Fibroblast of skin of back (primary cell): ENCODE measurements at regions not wholly inside any gene's neighbourhood (a gene's known extent, or its start where the extent isn't known, plus 50 kb on each side); places are given as distances from the start of the nearest gene placed in this dataset.
A peak's percentile ranks its signal among the peaks of the same experiment; 100 is the strongest.

Experiments used
- DNase-seq: peaks from one replicate; pipeline ENCODE4 v3.0.0-alpha.2; 2013

DNA sequence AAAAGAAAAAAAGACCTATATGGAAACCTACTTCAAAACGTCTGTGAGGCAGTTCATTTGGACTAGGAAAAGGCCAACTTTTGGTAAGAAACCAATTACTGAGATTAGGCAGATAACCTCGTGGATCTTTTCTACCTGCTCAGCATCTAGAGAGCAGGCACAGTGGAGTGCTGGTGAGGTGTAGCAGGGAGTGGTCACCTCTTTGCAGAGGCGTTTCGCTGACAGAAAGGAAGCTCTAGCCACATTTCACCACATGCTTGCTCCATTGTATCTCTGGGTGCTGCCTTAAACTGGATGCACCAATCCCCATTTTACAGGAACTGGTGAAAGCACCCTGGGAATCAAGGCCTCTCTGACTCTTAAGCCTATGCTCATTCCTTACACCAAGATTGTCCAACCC, 360.5 kb downstream of the LIG4 start:
- no peak for DNase-seq

DNA sequence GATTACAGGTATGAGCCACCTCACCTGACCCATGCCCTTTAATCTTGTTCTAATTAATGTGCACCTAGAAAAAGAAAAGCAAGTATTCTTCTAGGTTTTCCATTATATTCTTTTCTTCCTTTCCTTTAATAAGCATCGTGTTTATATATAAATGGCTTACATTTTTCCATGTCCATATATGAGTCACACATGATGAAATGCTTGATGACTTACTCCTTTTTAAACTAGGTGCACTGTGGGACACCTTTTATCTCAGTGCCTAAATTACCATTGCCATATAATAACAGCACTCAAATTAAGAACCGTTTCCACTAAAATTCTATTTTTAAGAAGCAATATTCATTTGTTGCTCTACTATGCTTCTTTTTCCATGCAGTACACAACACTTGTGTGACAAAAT, 363.3 kb downstream of the LIG4 start:
- DNase-seq: no peak

DNA sequence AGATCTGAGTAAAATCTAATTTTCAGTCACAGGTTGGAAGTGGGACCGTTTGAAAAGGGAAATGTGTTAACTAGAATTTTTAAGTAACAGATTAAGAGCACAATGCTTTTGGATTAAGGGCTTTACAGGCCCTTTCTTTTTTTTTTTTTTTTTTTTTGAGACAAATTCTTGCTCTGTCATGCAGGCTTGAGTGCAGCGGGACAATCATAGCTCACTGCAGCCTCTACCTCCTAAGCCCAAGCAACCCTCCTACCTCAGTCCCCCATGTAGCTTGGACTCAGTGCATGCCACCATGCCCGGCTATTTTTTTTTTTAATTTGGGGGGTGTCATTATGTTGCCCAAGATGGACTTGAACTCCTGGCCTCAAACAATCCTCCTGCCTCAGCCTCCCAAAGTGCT, 363.7 kb downstream of the LIG4 start:
- no peak for DNase-seq

DNA sequence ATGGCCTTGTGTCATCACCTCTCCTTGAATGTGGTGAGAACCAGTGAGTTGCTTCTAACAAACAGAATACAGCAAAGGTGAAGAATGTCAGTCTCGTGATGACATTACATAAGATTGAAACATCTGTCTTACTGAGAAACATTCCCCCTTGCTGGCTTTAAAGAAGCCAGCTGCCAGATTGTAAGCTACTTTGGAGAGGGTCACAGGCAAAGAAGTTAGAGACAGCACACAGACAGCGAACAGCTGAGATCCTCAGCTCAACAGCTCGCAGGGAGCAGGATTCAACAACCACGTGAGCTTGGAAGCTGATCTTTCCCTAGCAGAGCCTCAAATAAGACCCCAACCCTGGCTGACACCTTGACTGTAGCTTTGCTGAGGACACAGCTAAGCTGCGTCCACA, 367.9 kb downstream of the LIG4 start:
- no peak for DNase-seq

DNA sequence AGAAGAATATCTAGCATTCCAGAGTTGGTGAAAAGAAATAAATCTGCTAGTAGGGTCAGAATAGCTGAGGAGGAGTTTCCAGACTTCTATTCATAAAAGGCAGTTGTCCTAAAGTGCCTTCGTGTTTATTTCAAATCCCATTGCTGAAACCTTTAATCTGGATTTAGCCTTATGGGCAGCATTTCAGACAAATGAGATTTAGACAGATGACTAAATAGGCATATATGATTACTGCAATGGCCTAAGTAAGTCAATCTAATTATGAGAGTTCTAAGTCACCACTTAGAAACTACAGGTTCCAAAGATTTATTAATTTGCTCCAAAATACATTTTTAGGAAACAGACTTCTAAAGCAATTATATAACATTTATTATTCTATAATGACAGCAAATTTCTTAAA, 368.7 kb downstream of the LIG4 start:
- DNase-seq: no peak

DNA sequence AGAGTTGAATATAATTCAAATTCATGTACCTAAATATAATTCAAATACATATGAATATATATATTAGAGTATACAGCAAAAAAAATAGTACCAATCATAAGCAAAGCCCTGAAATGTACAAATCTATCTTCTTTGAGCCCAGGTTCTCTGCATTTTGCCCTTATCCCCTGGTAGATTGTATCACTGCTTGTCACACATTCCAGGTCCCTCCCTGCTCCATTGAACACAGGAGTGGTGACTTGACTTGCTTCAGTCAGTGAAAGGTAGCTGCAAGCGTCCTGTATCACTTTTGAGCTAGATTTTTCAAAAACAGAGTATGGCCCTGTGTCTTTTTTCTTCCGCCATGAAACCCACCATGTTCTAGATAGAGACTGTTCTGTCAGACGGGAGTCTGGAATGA, 369.4 kb downstream of the LIG4 start:
- DNase-seq: no peak

DNA sequence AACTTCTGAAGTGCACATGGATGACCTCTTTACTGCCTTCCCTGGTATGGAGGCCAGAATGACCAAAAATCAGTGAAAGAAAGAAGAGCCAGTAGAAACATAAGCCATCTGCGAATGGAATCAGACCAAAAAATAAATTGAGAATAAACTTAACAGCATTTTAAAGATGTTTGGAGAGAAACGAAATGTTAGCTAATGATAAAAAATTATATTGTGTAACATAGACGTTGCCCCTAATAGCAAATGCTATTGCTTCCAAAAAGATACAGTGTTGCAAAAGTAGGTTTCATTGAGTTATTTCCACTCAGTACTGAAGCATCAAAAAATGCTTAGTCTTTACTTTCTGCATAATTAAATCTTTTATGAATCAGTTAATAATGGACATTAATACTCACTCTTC, 371.7 kb downstream of the LIG4 start:
- no peak for DNase-seq

DNA sequence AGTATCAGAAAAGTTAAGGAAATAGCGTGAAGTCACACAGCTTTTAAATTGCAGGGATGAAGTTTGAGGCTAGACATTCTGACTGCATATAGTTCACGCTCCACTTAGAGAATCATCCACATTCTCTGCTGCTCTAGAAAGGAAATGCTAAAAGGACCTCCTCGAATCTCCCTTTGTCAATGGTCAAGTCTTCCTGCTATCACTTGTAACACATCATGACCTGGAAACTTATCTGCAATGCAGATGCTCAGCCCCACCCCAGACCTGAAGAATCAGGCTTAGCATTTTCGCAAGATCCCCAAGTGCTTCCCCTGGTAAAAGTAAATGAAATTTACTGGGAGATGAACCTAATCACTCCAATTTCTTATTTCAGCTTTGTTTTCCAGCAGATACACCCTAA, 372.1 kb downstream of the LIG4 start:
- DNase-seq: no peak

DNA sequence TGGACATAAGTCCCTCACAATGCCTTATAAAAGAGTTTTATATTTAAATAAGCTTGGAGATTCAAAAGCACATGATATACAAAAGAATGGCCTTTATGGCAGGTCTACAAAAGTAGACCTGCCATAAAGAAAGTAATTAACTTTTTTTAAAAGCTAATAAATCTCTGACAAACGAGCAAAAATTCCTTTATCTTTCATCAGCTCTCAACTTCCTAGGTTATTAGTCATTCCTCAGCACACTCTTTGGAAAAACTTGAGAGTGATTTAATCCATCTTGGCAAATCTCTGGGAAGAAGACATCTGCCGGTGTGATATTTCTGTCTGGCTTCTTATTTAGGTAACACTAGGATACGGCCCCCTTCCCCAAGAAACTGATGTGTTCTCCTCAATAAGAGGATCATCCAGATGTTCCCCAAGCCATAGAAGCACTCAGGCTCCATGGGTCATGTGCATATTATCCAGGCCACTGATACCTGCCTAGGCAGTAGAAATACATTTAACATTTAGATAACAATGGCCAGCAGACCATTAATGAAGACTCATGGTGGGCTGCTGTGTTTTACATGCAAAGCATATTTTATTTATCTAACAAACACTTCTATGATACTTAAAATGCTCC, 372.7 kb downstream of the LIG4 start:
- peak; percentile 74 for DNase-seq

DNA sequence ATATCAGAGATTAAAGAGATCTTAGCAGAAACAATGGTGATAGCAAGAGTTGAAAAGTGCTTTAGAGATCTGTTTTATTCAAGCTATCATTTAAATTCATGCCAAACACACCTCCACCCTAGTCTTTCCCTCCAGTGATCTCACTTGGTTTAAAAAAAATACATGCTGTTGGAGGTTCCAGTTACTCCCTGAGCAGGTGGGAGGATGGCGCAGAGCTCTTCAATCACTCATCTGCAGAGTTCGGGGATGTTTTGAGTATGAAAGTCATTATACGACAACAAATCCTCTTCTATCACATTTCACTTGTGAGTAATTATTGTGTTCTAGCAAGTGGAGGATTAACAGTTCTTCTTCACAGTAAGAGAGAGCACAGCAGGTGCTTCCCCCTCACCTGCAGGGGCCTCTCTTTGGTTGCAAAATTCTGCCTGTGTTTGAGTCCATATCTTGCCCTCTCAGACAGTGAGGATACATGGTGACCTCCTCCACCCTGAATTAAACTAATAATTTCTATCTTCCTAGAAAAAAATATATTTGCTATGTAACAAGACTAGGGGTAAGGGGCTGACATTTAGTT, 376.7 kb downstream of the LIG4 start:
- no peak for DNase-seq

DNA sequence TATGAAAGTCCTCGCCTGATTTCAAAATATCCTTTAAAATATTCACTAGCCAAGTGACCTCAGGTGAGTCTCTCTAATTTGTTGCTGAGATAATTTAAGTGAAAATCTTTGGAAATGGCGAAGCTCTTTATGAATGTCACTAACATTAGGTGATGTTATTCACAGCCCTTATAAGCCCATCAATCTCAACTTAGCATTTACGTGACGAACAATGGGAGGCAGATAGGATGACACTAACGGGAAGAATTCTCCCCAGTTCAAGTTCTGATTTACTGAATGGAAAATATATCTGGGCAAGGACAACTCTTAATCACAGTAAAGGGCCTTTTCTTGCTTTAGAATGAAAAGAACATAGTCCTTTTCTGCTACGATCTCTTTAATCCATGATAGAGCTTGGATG, 378.7 kb downstream of the LIG4 start:
- no peak for DNase-seq

DNA sequence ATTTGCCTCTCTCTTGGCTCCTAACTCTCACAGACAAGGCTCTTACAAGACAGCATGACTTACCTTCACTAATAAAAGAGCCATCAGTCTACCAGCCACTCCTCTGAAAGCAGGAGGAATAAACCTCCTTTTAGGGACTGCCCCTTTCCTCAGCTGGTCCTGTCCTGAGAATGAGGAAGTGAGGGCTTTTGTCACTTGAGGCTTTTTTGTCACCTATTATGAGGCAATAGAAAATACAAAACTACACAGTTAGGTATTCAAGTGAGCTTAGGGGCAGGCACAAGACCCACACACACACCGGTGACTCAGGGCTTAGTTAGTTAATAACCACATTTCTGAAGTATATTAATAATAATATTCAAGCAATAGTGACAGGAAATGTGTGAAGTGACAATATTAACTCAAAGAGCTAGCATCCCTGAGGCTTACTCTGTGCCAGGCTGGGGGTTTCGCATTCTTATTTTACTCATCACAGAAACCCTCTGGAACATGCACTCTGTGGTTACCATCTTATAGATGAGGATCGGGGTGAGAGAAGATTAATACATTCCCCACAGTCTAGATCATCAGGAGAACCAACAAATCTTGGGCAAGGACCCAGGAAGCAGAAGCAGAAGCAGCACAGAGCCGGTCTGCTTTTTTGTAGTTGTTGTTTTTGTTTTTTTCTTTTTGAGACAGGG, 379.9 kb downstream of the LIG4 start:
- peak; percentile 94 for DNase-seq

DNA sequence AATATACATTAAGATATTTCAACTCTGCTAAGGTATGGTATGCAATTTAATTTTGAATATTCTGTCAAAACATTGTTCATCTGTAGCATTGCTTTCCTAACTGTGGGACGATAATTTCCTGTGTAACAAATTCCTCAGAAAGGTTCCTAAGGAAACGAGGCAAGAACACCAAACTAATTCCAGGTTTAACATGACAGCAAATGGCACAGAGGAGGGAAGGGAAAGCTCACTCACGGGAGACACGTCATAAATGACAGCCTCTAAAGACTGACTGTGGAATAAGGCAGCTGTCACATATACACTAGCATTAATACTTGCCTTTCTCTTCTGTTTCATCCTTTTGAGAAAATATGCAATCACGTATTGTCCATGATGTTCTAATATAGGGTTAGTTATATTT, 380.6 kb downstream of the LIG4 start:
- DNase-seq: peak; percentile 64

DNA sequence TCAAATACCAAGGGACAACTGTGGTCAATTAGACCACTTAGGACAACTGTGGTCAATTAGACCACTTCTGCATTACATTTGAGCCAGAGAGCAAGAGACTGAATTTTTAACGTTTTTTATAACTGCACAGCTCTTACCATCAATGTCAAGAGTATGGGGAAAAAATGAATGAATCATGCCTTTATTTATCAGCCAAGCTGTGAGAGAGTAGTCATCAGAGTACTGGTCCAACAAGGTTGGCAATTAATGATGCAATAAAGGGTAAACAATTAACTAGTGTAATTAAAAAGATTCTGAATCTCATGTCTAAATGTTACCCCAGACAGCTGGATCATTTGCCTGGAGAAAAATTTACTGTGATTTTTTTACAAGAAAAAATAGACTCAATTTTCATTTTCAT, 381.1 kb downstream of the LIG4 start:
- DNase-seq: peak; percentile 42

DNA sequence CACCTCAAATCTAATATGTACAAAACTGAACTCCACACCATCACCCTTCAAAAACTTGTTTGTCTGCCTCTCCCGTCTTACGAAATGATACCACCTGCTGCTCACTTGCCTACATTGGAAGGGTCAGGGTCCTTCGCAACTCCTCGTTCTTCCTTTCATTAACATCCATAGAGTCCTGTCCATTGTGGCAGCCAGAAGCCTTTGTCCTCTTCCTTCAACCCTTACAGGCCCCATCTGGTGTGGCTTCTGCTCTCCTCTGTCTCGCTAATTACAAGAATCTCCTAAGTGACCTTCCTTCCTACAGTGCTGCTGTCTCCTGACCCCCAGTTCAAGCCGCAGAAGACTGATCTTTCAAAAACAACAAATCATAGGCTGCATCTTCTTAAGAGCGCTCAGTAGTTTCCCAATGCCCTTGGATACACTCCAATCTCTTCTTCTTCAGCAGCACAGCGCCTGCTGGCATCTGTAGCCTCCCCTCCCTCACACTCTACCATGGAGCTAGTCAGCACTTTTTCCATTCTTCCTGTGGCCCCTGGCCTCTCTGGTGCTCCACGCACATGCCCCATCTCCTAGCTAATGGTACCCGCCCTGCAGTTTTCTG, 382.7 kb downstream of the LIG4 start:
- no peak for DNase-seq

DNA sequence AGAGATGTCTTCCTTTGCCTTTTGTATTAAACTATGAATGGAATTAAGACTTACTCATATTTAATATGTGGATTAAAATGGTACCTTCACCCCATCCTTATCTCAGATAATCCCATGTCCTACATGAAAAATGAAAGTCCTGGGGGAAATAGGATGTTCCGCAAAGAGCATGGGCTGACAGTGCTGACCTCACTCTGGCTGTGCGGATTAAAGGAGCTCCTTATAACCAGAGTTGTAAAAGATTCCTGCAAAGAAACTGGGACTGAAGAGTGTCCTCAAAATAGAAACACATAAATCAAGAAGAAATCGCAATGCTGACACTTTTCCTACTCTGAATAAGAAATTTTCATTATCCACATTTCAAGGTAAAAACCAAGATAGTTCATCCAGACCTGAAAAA, 384.5 kb downstream of the LIG4 start:
- no peak for DNase-seq

DNA sequence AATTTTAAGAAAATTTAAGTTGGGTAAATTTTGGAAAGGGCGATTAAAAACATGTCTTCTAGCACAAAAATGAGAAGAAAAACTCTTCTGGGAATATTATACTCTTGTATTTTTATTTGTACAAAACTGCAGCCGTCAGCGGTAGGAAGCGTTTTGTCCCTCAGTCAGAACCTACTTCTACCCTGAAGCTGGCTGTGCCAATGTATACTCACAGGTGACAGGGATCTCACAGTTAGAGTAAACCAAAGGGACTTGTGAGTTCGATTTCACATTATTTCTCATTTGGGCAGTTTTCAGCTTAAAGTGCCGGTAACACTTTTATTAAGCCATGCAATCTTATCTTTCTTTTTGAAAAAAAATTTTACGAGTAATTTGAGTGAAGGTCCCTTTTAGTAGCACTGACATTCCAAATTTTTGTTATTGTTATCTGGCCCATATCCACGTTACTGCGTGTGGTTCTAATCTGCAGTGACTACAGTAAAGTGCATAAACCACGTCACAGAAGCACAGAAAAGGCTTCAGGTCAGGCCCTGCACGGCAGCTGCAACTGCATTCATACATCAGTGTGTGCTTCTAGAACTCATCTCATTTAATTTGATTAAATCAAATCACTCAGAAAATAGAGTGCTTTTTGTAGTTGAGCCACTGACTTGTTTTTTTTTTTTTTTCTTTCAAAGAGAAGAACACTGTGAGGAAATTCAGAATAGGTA, 387.3 kb downstream of the LIG4 start:
- no peak for DNase-seq

DNA sequence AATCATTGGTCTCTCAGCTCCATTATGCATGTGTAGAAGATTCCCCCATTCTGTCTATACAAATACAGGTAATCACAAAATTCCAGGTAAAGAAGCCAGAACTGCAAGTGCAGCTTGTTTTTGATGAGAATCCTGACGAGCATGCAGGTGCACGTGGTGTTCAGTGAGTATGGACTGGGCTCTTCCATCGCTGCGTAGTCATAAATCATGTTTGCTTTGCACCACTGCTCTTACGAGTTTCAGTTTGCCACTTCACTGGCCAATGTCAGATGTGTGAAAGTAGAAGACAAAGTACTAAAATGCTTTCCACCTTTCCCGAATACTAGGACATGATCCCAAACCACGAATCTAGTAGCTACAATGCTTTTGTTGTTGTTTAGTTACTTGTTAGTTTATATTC, 390.7 kb downstream of the LIG4 start:
- DNase-seq: no peak

DNA sequence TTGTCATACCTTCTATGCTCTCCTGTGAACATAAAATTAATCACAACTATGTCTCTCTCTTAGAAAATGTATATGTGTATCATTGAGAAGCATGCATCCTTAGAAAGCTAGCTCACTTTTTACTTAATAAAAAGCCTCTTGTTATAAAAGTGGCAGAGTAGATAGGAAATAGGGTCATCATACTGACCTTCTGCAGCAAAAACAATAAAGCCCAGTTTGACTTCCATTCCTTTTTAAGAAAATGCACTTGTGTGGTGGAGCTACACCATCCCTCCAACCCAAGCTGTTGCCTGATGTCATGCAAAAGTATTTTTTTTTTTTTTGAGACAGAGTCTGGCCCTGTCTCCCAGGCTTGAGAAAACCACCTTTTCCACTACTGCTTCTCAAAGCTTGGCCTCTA, 393.3 kb downstream of the LIG4 start:
- no peak for DNase-seq

DNA sequence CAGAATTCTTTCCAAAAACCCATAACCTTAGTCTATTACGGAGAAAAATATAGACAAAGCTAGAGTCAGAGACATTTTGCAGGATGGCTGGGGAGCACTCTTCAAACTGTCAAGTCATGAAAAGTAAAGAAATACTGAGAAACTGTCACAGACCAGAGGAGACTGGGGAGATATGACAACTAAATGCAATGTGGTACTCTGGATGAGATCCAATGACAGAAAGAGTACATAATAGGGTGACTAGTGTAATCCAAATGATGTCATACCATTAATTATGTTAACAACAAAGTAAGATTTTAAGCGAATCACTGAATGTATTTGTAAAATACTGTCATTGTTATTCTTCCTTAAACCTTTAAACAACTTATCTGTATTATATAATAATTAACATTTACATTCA, 393.8 kb downstream of the LIG4 start:
- DNase-seq: no peak

DNA sequence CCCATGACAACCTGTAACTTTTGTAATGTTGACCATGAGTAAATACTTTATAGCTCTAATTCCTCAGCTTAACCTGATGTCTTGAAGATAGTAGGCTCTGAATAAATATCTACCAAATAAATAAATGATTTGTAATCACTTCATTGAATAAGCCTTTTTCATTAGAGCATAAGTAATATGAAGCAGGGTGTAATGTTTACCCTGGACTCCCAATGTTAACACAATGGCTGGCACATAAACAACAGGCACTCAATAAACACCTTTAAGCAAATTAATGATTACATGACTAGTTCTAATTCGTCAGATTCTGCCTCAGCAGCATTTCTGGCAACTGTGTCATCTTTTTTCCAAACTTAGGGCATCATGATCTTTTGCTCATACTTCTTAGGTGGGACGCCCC, 396.3 kb downstream of the LIG4 start:
- no peak for DNase-seq

DNA sequence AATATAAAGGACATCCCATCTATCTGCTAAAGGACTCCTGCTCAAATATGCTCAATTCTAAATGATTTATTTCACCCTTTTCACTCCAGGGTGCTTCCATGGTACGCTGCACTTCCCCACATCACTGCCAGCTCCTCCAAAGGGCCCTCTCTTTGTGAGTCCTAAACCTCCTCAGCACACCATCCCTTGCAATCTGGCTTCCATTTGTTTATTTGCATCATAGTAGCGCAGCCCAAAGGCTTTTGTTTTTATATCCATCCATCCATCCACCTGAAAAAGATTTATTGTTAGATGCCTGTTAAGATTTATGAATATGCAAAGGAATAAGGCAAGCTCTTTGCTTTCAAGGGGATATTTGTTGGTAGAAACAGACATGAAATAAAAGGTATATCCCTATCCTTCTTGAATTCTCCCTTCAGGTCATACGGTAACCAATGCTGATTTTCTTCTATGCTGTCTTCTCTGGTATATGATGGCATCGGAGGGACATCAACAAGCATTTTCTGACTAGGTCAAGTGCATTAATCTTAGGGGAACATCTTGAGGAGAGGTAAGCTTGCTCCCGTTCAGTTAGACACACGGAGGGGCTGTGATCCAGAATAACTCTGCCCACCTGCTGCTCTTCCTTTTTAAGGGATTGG, 397.6 kb downstream of the LIG4 start:
- no peak for DNase-seq

DNA sequence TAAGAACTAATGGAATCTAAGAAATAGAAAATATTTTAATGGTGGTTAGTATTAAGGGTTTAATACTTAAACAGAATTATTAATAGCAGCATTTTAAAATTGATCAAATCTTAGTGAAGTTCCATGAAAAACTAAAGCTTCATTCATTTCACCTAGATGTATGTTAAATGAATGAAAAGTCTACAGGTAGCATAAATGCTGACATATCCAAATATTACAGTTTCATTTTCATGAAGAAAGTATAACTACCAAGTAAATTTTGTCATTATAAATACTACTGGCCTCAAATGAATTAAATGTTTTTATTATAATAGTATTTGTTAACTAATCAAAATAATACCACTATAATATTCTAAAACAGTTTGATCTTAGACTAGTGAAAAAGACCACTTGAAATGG, 403.3 kb downstream of the LIG4 start:
- no peak for DNase-seq
